T1000 (cell line): ENCODE measurements at regions not wholly inside any gene's neighbourhood (a gene's known extent, or its start where the extent isn't known, plus 50 kb on each side); places are given as distances from the start of the nearest gene placed in this dataset.

Experiments used
- DNase-seq: peaks from one replicate; lab custom pipeline; 2025; ENCODE audit warnings: mixed read lengths; lab: John Stamatoyannopoulos, UW

GRCh38 chr3:154060238-154061000, 60.8 kb upstream of the ARHGEF26 start:
- DNase-seq: no peak

DNA sequence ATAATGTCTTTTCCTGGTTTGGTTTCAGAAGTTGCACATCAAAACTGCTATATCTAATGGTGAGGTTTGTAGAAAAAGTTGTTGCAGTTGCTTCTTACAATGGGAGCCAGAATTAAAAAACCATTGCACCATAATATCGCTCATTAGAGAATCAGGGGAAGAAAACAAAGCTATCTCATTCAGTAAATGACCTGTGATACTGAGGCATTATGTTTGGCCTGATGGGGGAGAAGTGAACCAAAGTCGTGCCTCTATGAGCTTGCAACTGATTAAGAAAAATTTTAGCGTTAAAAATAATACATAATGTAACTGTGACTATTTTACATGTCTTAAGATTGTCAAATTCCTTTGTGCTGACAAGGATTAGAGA, 60.2 kb upstream of the ARHGEF26 start:
- DNase-seq: no peak

GRCh38 chr3:154062513-154062912, 58.7 kb upstream of the ARHGEF26 start:
- DNase-seq: no peak

GRCh38 chr3:154071146-154071545, 50.0 kb upstream of the ARHGEF26 start:
- no peak for DNase-seq
